GM21576 (cell line): ENCODE measurements at regions not wholly inside any gene's neighbourhood (a gene's known extent, or its start where the extent isn't known, plus 50 kb on each side); places are given as distances from the start of the nearest gene placed in this dataset.
A peak's percentile ranks its signal among the peaks of the same experiment; 100 is the strongest.

Source experiments
- ATAC-seq: cut with Tn5 transposase; IDR thresholded peaks from one replicate; pipeline ENCODE4 v1.9.1; 2021; ENCODE audit warnings: mild to moderate bottlenecking, moderate library complexity; ENCODE audit not compliant: unreplicated experiment

DNA sequence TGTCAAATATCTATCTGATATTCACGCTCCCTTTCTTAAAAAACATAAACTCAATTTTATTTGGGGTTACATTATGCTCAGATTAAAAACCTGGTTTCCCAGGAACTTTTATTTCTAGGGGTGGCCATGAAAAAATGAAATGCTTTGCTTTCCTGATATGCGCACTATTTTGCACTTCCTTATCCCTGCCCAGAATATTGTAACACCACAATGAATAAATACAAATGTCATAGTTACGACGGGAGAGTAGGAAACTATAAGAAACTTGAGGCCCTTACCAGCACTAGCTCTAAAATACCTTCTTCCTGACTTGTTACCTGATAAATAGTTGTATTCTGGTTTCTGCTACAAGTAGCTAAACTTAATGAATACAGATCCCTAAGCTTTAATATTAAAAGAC is 475.6 kb upstream of the CWC22 start:
- ATAC-seq, result no peak

DNA sequence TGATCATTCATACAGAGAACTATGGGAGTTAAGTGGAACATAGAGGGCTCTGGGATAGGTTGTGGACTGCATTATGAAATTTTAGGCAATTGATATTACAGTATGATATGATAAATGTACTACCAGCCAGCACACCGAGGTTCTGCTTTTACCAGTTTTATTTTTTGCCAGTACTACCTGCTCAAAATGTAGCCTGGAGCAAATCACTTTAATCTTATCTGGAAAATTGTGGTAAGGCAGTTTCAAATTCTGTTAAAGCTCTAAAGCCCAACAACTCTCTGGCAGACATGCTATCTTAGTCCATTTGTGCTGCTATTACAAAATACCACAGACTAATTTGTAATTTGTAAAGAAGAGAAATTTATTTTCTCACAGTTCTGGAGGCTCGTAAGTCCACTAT is 474.9 kb upstream of the CWC22 start:
- ATAC-seq, result no peak

- ATAC-seq, result no peak
Observed at GRCh38 chr2:180478883-180479282, 471.8 kb upstream of the CWC22 start.

DNA sequence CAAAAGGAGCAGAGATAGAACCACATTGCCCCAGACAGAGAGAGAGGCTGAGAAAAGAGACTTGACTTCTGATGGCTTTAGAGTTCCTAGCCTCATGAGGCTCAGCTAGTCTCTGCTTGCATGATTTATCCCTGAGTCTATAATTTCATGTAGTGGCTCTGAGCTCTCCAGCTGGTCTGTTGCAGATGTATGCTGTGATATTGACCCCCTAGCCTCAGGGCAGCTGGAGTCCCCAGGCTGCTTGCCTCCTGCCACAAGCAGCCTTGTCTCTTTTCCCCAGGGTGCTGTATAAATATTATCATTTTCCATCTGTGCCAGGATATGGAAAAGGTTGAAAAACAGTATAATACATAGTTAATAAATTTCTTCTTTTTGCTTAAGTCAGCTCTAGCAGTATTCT is 467.6 kb upstream of the CWC22 start:
- ATAC-seq, result no peak

DNA sequence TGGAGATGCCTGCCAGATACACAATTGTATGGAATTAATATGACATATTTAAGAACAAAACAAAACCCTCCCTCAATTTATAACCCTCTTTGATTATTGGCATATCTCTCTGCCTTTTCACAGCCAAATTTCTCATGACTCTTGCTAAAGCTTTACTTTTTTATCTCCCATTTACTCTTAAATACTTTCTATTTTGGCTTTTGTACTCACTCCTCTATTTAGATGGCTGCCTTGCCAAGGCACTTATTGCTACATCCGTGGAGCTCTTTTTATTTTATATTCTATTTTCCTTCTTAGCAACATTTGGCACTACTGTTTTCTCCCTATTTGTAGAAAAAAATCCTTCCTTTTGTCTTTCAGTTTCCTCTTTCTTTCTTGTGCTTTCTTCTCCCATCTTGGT is 466.4 kb upstream of the CWC22 start:
- no peak for ATAC-seq

DNA sequence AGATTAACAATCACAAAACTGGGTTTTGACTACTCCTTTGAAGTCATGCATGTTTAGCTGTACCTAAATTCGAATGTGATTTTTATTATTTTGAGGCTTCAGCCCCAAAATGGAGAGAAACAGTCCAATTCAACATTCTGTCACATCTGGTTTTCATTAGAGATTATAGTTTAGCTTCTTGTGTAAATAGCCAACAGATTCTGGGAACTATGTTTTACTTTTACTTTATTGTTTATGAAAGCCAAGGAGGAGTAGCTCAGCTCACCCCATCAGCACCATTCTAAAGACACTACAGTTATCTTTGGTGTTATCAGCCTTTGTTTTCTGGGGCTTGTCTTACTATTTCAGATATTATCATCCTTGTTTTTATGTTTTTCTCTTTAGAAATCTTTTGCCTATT is 465.0 kb upstream of the CWC22 start:
- no peak for ATAC-seq

DNA sequence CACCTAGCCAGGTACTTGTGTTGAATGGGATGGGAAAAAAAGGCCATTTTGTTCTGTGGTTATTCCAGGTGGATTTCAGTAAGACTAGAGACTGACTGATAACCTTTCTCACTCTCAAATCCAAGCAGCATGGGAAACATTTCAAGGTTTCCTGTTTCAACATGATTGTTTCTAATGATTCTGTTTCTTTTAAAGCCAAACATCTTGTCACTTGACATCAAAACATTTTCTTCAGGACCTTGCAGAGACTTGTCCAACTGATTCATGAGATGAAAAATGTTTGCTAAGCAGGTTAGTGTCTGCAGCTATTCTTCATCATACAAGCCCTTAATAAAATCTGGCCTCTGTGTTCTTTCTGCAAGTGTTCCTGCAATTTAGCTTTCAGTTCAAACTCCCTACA is 456.5 kb upstream of the CWC22 start:
- no peak for ATAC-seq

- ATAC-seq, result no peak
Observed at GRCh38 chr2:180461761-180462160, 454.7 kb upstream of the CWC22 start.

GRCh38 chr2:180456801-180457200 is 449.7 kb upstream of the CWC22 start:
- ATAC-seq, result no peak

GRCh38 chr2:180450841-180451240 is 443.7 kb upstream of the CWC22 start:
- ATAC-seq, result no peak

DNA sequence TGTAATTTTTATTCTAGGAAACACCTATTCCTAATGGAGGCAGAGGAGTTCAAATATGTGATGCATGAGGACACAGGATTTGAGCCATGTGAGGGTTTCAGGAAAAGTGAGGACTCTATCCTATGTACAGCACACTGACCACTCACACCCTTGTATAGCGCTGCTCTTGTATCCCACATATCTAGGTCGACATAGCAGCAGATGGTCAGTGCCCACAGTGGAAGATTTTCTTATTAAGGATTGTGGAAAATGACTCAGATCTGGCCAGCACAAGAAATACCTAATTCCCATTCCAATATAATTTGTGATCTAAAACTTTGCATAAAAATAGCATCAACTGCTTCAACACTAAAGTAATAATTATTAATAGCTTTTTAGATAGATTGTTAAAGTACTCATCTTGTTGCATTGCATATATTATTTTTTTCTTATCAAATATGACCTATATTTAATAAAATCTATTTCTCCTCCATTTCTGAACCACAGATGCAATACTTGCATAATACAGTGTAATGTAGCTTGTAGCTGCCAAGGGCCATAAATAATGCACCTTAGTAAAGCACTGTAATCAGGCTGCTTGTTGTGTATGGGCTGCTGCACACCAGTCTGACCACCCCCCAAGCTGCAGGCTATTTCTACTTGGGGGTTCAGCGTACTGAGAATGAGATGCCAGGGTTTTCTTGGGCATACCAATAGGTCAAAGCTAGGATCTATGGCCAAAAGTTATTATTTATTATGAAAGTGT is 442.2 kb upstream of the CWC22 start:
- no peak for ATAC-seq

GRCh38 chr2:180446492-180446891 is 439.4 kb upstream of the CWC22 start:
- no peak for ATAC-seq

- ATAC-seq, result no peak
Observed at GRCh38 chr2:180443888-180444287, 436.8 kb upstream of the CWC22 start.

GRCh38 chr2:180442860-180443644 is 436.0 kb upstream of the CWC22 start:
- no peak for ATAC-seq

DNA sequence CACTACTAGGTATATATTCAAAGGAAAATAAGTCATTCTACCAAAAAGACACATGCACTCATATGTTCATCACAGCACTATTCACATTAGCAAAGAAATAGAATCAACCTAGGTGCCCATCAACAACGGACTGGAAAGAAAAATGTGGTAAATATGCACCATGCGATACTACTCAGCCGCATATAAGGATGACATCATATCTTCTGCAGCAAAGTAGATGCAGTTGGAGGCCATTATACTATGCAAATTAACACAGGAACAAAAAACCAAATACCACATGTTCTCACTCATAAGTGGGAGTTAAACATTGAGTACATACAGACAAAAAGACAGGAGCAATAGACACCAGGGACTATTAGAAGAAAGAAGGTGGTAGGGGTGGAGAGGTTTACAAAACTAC is 412.1 kb upstream of the CWC22 start:
- no peak for ATAC-seq

DNA sequence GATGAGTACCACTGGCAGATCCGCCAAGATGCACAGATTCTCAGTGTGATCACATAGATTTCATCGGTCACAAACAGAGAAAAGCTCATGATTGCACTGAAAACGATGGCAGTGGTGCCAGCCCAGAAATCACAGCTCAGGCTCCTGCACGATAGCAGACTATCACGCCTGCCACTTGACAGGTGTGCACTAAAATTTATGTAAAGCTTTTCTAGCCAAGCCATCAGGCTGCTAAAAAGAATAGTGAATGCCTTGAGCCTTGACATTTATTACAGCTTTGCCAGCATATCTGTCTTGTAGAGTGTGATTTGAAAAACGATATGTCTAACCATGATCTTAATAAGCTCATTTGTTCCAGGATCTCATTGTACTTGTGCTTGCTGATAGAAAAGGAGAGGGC is 409.5 kb upstream of the CWC22 start:
- no peak for ATAC-seq

GRCh38 chr2:180413336-180413735 is 406.2 kb upstream of the CWC22 start:
- no peak for ATAC-seq

DNA sequence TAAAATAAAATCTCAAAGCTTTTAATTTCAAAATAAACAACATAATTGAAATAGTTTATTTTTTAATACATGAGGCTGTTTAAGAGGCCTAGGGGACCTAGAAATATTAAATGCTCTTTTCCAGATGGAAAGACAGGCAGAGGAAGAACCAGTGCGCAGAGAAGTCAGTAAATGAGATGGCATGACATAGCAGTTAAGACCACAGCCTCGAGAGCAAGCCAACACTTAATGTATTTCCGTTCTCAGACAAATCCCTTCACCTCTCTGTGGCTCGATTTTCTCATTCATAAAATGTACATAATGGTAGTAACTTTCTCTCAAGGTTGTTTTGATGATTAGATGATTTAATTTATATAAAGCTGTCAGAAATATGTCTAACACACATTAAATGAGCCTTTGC is 405.1 kb upstream of the CWC22 start:
- no peak for ATAC-seq

DNA sequence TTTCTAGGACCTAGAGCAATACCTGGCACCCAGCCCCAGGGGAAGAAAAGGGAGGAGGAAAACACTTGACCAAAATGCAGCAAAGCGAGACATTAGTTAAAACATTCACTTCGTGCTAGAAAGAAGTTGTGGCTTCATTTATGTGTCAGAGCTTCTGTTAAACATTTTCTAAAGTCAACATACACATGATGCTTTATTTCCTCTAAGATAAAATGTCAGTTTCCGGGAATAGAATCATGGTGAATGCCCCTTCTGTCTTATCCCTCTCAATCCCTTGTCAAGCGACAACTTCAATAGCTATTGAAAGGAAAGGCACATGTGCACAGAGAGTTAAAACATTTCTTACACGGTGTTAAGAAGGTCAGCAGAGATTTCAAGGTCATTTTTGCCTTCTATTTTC is 404.6 kb upstream of the CWC22 start:
- no peak for ATAC-seq

DNA sequence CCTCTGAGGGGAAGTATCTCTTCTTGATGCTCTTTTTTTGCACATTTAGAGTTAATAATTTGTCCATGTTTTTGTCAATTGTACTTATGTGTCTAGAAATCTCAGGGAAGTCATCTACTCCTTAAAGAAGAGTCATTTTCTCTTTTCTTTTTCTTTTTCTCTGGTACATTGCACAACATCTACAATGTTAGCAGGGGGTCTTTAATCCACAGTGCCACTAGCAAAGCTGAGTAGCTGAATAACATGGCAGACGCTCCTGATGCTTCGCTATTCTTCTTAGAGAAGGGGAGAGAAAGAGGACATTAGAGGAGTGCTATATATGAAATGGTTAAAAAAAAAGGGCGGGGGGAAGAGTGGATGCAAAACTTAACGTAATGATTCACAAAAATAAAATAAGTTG is 399.6 kb upstream of the CWC22 start:
- no peak for ATAC-seq

- ATAC-seq, result peak; percentile 69
Observed at GRCh38 chr2:180405520-180405919, 398.4 kb upstream of the CWC22 start.

GRCh38 chr2:180394305-180394704 is 387.2 kb upstream of the CWC22 start:
- ATAC-seq, result no peak
